Gastroesophageal sphincter (tissue), 4 donors: ENCODE measurements at regions not wholly inside any gene's neighbourhood (a gene's known extent, or its start where the extent isn't known, plus 50 kb on each side); places are given as distances from the start of the nearest gene placed in this dataset.

Source experiments
- ATAC-seq: fragments of 150-250 bp; one replicate; pipeline ENCODE4 v1.9.1; 2016; ENCODE audit warnings: mild to moderate bottlenecking, moderate library complexity
- H3K27ac ChIP-seq, 4 donors: fragments of 200-600 bp; sonication (generic) in 3 of 4; 1 replicate in 3 of 4; 2 replicates in 1 of 4; pipeline ENCODE4 v1.5.1; 2016 to 2019
- H3K27me3 ChIP-seq: fragments of 200-600 bp; sonication (generic); one replicate; pipeline ENCODE4 v1.5.1; 2019
- H3K36me3 ChIP-seq, 2 donors: fragments of 200-600 bp; sonication (generic); one replicate each; pipeline ENCODE4 v1.5.1; 2019; ENCODE audit warnings: control low read depth in 1 of 2
- H3K4me1 ChIP-seq, 3 donors: fragments of 200-600 bp; sonication (generic); 1 replicate in 2 of 3; 2 replicates in 1 of 3; pipeline ENCODE4 v1.5.1; 2016 to 2019; ENCODE audit warnings: control low read depth in 2 of 3
- H3K4me3 ChIP-seq, 2 donors: fragments of 200-600 bp; sonication (generic); one replicate each; pipeline ENCODE4 v1.5.1; 2019; ENCODE audit warnings: mild to moderate bottlenecking in 1 of 2, moderate library complexity in 1 of 2
- H3K9me3 ChIP-seq, 3 donors: fragments of 200-600 bp; sonication (generic); one replicate each; pipeline ENCODE4 v1.5.1; 2017 to 2019; ENCODE audit warnings: control low read depth in 2 of 3
- EP300 ChIP-seq: sonication (generic); formaldehyde crosslinking; IDR thresholded peaks from one replicate; pipeline ENCODE4 v1.6.1; 2017; ENCODE audit warnings: antibody characterized with exemption, mild to moderate bottlenecking
- POLR2A ChIP-seq, 2 donors: fragments of 450-650 bp; IDR thresholded peaks; one replicate each; pipeline ENCODE4 v1.6.1; 2017; ENCODE audit warnings: antibody characterized with exemption in 2 of 2, mild to moderate bottlenecking in 2 of 2, moderate library complexity in 1 of 2
- POLR2AphosphoS5 ChIP-seq: sonication (generic); formaldehyde crosslinking; IDR thresholded peaks from one replicate; pipeline ENCODE4 v1.6.1; 2017; ENCODE audit warnings: antibody characterized with exemption
- WGBS, 2 donors: methylation state at CpG; one replicate each; pipeline ENCODE4 v1.1.5; 2018; ENCODE audit warnings: low coverage in 1 of 2; 5-methylcytosine and 5-hydroxymethylcytosine counted together
- TF ChIP-seq, protein P1 (sequence below), 4 experiments: fragments of 200-600 bp in 2 of 4; fragments of 450-650 bp in 2 of 4; sonication (generic) in 1 of 4; IDR thresholded peaks; one replicate each; pipeline ENCODE4 v1.5.1; 2017 to 2019; ENCODE audit warnings: antibody characterized with exemption in 4 of 4, mild to moderate bottlenecking in 2 of 4, moderate library complexity in 2 of 4

DNA sequence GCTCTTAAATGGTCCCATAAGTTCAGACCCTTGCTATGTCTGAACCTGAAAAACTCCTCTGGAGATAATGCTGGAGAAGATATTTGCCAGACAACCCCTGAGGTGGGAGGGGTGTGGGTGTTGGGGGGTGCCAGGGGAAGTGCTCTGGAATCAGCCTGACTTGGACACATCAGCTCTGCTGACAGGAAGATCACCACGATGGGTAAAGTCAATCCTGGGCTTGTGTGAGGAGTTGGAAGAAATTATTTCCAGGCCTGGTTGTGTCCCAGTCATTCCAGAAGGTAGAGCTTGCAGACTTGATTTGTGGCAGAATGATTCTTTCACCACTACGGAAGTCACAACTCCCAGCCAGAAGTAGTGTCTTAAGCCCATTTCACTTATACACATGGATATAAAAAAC lies 60.3 kb upstream of the UNC5B start:
- no peaks in the 10 kb centered on the region for H3K9me3 ChIP-seq
- H3K27me3 ChIP-seq, result no peaks in the 10 kb centered on the region
- 50 to 89% methylated on average over 1 to 2 of the region's 2 CpGs for WGBS, 2 donors
- no peak overlapping the region for H3K27ac ChIP-seq
- H3K4me3 ChIP-seq, result no peak overlapping the region
- TF ChIP-seq, protein P1, sequence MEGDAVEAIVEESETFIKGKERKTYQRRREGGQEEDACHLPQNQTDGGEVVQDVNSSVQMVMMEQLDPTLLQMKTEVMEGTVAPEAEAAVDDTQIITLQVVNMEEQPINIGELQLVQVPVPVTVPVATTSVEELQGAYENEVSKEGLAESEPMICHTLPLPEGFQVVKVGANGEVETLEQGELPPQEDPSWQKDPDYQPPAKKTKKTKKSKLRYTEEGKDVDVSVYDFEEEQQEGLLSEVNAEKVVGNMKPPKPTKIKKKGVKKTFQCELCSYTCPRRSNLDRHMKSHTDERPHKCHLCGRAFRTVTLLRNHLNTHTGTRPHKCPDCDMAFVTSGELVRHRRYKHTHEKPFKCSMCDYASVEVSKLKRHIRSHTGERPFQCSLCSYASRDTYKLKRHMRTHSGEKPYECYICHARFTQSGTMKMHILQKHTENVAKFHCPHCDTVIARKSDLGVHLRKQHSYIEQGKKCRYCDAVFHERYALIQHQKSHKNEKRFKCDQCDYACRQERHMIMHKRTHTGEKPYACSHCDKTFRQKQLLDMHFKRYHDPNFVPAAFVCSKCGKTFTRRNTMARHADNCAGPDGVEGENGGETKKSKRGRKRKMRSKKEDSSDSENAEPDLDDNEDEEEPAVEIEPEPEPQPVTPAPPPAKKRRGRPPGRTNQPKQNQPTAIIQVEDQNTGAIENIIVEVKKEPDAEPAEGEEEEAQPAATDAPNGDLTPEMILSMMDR (IDR thresholded peaks at IDR 0.05), result no peak
- no peak for TF ChIP-seq EP300
- TF ChIP-seq POLR2A (IDR thresholded peaks at IDR 0.05), result no peak
- ATAC-seq, result no peak
- no peaks in the 10 kb centered on the region for H3K36me3 ChIP-seq
- H3K4me1 ChIP-seq, result no peaks in the 10 kb centered on the region

GRCh38 chr10:71156436-71156835 lies 55.9 kb upstream of the UNC5B start:
- 44 to 70% methylated on average over 2 of the region's 2 CpGs for WGBS, 2 donors
- Histone ChIP-seq H3K4me1 (no peaks in the 10 kb centered on the region), H3K27ac (no peak overlapping the region), H3K4me3 (no peak overlapping the region), H3K36me3 (no peaks in the 10 kb centered on the region), H3K27me3 (no peaks in the 10 kb centered on the region), H3K9me3 (no peaks in the 10 kb centered on the region)
- no peak for TF ChIP-seq EP300
- TF ChIP-seq, protein P1 (IDR thresholded peaks at IDR 0.05), result no peak
- no peak for TF ChIP-seq POLR2A (IDR thresholded peaks at IDR 0.05)
- no peak for TF ChIP-seq POLR2AphosphoS5
- ATAC-seq, result no peak

DNA sequence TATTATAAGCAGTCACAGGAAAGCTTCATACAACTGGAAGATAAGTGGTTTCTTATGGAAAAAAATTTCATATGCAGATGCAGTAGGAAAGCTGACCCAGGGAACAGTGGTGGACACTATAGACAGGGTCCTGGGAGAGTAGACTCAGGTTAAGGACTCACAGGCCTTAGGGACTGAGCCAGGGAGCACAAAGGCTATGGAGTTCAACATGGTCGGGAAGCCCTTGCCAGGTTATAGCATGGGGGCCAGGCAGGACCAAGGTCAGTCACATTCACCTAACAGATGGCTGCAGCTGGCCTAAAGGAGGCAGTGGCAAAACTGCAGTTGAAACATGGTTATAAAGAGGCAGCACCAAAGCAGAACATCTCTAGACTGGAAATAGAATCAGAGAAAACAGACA lies 54.9 kb upstream of the UNC5B start:
- H3K27ac ChIP-seq, result no peak overlapping the region

DNA sequence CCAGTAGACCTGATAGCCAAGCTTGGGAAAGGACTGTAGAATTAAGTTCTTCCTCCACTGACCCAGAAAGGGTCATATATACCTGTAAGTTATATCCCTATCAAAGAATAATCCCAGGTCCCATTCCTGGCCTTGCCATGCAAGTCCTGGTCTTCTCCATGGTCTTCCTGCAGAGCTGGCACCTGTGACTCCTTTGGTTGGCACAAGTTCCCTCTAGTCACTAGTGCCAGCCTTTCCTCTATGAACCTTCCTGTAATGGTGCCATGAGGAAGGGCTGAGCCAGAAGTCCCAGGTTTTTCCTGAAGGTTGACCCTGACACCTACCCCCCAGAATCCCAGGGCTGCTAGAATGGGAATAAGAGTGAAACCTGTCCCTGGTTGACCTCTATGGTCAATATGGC lies 54.1 kb upstream of the UNC5B start:
- H3K36me3 ChIP-seq, result no peaks in the 10 kb centered on the region
- ATAC-seq, result no peak
- no peak overlapping the region for H3K4me3 ChIP-seq
- H3K4me1 ChIP-seq, result no peaks in the 10 kb centered on the region
- H3K9me3 ChIP-seq, result no peaks in the 10 kb centered on the region
- no peak overlapping the region for H3K27ac ChIP-seq
- TF ChIP-seq POLR2AphosphoS5, result no peak
- TF ChIP-seq POLR2A (IDR thresholded peaks at IDR 0.05), result no peak
- TF ChIP-seq EP300, result no peak
- TF ChIP-seq, protein P1 (IDR thresholded peaks at IDR 0.05), result no peak
- H3K27me3 ChIP-seq, result no peaks in the 10 kb centered on the region

More for the DNA sequence above, 54.9 kb upstream of the UNC5B start:
- TF ChIP-seq POLR2A (IDR thresholded peaks at IDR 0.05), result no peak
- TF ChIP-seq, protein P1 (IDR thresholded peaks at IDR 0.05), result no peak
- no peak for TF ChIP-seq EP300
- TF ChIP-seq POLR2AphosphoS5, result no peak
- no peaks in the 10 kb centered on the region for H3K4me1 ChIP-seq
- no peak overlapping the region for H3K4me3 ChIP-seq
- ATAC-seq, result no peak
- WGBS, 2 donors, result 67% methylated on average over 1 of the region's 1 CpG
- no peaks in the 10 kb centered on the region for H3K9me3 ChIP-seq
- no peaks in the 10 kb centered on the region for H3K27me3 ChIP-seq
- H3K36me3 ChIP-seq, result no peaks in the 10 kb centered on the region

DNA sequence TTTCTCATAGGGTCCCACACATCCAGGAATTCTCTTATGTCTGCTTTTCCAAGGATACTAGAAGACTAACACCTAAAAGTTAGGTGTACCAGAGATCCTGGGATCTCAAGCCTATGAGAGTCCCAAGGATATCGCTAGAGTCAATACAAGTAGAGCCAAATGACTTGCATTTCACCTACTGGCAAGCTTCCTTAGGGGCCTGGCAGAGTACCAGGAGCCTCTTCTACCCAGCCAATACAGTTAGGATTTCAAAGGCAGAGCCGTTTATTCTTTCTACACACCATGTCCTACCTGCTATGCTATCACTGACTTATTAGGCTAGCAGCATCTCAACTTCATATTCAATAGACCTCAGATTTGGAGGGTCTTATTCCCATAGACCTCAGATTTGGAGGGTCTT lies 53.5 kb upstream of the UNC5B start:
- no peaks in the 10 kb centered on the region for H3K9me3 ChIP-seq
- ATAC-seq, result no peak
- no peak overlapping the region for H3K27ac ChIP-seq
- H3K4me1 ChIP-seq, result no peaks in the 10 kb centered on the region
- TF ChIP-seq, protein P1 (IDR thresholded peaks at IDR 0.05), result no peak
- TF ChIP-seq EP300, result no peak
- TF ChIP-seq POLR2A (IDR thresholded peaks at IDR 0.05), result no peak
- TF ChIP-seq POLR2AphosphoS5, result no peak
- no peaks in the 10 kb centered on the region for H3K27me3 ChIP-seq
- H3K36me3 ChIP-seq, result no peaks in the 10 kb centered on the region
- H3K4me3 ChIP-seq, result no peak overlapping the region
- 83 to 86% methylated on average over 1 to 2 of the region's 2 CpGs for WGBS, 2 donors
